ENCODE measurements at regions not wholly inside any gene's neighbourhood (a gene's known extent, or its start where the extent isn't known, plus 50 kb on each side); places are given as distances from the start of the nearest gene placed in this dataset.

- TF ChIP-seq POLR2A (IDR thresholded peaks at IDR 0.05; ENCODE audit: low read length) (no peak), MAZ (IDR thresholded peaks at IDR 0.05; ENCODE audit: borderline replicate concordance, low read depth, low read length) (no peak), BHLHE40 (IDR thresholded peaks at IDR 0.05; ENCODE audit: low read depth, low read length) (no peak), RAD21 (conservative IDR thresholded peaks at IDR 0.05 in 1 of 2, IDR thresholded peaks at IDR 0.05 in 1 of 2) (no peak), REST (IDR thresholded peaks at IDR 0.05) (no peak), CTCF (IDR thresholded peaks at IDR 0.05) (no peak), MAX (IDR thresholded peaks at IDR 0.05) (no peak), MYC (IDR thresholded peaks at IDR 0.05; ENCODE audit: borderline replicate concordance, low read length) (no peak), NR3C1 (IDR thresholded peaks at IDR 0.05) (no peak), KDM1A (IDR thresholded peaks at IDR 0.05; ENCODE audit: low read depth) (no peak), ELK1 (IDR thresholded peaks at IDR 0.05; ENCODE audit: low read depth, low read length) (no peak), HES2 (IDR thresholded peaks at IDR 0.05) (no peak), RNF2 (IDR thresholded peaks at IDR 0.05; ENCODE audit: borderline replicate concordance, low read depth) (no peak)
Observed at GRCh38 chr20:4453359-4453758, 204.3 kb upstream of the ADRA1D start.

Measured in A549 (cell line).